IMR-90 (cell line): ENCODE measurements at regions not wholly inside any gene's neighbourhood (a gene's known extent, or its start where the extent isn't known, plus 50 kb on each side); places are given as distances from the start of the nearest gene placed in this dataset.

Experiments
- CHD1 ChIP-seq: IDR thresholded peaks from 2 replicates; pipeline ENCODE4 v1.6.1; 2012; ENCODE audit warnings: low read depth, low read length, improper control_type of control experiment
- MAFK ChIP-seq: IDR thresholded peaks from 2 replicates; pipeline ENCODE4 v1.6.1; 2012; ENCODE audit warnings: low read depth, low read length, improper control_type of control experiment
- MXI1 ChIP-seq: IDR thresholded peaks from 2 replicates; pipeline ENCODE4 v1.6.1; 2012; ENCODE audit warnings: low read depth, mild to moderate bottlenecking, low read length, moderate library complexity, borderline replicate concordance
- NFE2L2 ChIP-seq: fragments of 150-350 bp; IDR thresholded peaks from 2 replicates; pipeline ENCODE4 v1.6.1; 2016; ENCODE audit warnings: low read depth, mild to moderate bottlenecking, low read length
- POLR2A ChIP-seq: IDR thresholded peaks from 2 replicates; pipeline ENCODE4 v1.6.1; 2012; ENCODE audit warnings: mild to moderate bottlenecking, low read depth, low read length
- RAD21 ChIP-seq: IDR thresholded peaks from 2 replicates; pipeline ENCODE4 v1.6.1; 2012; ENCODE audit warnings: low read length, improper control_type of control experiment
- RFX5 ChIP-seq: IDR thresholded peaks from 2 replicates; pipeline ENCODE4 v1.8.0; 2012; ENCODE audit warnings: low read depth, mild to moderate bottlenecking, low read length, moderate library complexity
- SMC3 ChIP-seq: fragments of 150-350 bp; IDR thresholded peaks from 2 replicates; pipeline ENCODE4 v1.6.1; 2016; ENCODE audit warnings: low read depth, mild to moderate bottlenecking, antibody characterized with exemption, low read length, moderate library complexity
- TF ChIP-seq, protein P1 (sequence below): conservative IDR thresholded peaks from 2 replicates; pipeline ENCODE4 v1.5.1; 2012; ENCODE audit warnings: mild to moderate bottlenecking, low read depth, low read length, improper control_type of control experiment

DNA sequence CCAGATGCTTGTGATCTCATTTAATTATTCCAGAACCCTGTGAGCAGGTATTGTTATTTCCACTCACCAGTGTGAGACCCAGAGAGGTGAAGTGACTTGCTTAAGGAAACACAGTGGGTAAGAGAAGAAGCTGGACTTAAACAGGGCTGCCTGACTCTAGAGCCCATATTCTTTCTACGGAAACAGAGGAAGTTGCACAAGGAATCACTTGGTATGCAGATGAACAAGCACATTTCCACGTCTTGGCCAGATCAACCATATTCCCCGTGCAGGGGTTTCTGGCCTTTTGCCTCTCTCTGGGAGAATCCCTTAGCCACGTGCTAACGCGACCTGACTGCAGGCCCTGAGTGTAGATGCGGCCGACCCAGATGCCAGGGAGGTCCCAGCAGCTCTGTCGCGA lies 195.5 kb upstream of the ATP6AP2 start:
- TF ChIP-seq SMC3 (no peak), POLR2A (no peak), RAD21 (no peak), CHD1 (no peak), RFX5 (no peak), MXI1 (no peak), MAFK (no peak), NFE2L2 (no peak)
- TF ChIP-seq, protein P1, sequence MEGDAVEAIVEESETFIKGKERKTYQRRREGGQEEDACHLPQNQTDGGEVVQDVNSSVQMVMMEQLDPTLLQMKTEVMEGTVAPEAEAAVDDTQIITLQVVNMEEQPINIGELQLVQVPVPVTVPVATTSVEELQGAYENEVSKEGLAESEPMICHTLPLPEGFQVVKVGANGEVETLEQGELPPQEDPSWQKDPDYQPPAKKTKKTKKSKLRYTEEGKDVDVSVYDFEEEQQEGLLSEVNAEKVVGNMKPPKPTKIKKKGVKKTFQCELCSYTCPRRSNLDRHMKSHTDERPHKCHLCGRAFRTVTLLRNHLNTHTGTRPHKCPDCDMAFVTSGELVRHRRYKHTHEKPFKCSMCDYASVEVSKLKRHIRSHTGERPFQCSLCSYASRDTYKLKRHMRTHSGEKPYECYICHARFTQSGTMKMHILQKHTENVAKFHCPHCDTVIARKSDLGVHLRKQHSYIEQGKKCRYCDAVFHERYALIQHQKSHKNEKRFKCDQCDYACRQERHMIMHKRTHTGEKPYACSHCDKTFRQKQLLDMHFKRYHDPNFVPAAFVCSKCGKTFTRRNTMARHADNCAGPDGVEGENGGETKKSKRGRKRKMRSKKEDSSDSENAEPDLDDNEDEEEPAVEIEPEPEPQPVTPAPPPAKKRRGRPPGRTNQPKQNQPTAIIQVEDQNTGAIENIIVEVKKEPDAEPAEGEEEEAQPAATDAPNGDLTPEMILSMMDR: no peak
